Muscle layer of colon (tissue), 2 donors: ENCODE measurements at regions not wholly inside any gene's neighbourhood (a gene's known extent, or its start where the extent isn't known, plus 50 kb on each side); places are given as distances from the start of the nearest gene placed in this dataset.

Source experiments
- H3K27ac ChIP-seq: one replicate; pipeline ENCODE4 v1.7.0; 2013; ENCODE audit warnings: low read depth, mild to moderate bottlenecking, low read length, moderate library complexity
- H3K27me3 ChIP-seq, 2 donors: one replicate each; pipeline ENCODE4 v1.7.0; 2013; ENCODE audit warnings: low read length in 2 of 2, mild to moderate bottlenecking in 2 of 2; ENCODE audit not compliant: insufficient read depth in 2 of 2, control insufficient read depth in 1 of 2
- H3K36me3 ChIP-seq: one replicate; pipeline ENCODE4 v1.7.0; 2013; ENCODE audit warnings: mild to moderate bottlenecking, low read length; ENCODE audit not compliant: insufficient read depth
- H3K4me1 ChIP-seq: one replicate; pipeline ENCODE4 v1.7.0; 2013; ENCODE audit warnings: mild to moderate bottlenecking, low read length; ENCODE audit not compliant: insufficient read depth
- H3K4me3 ChIP-seq, 2 donors: one replicate each; pipeline ENCODE4 v1.7.0; 2013; ENCODE audit warnings: low read length in 2 of 2, low read depth in 1 of 2, mild to moderate bottlenecking in 1 of 2, moderate library complexity in 1 of 2
- H3K9ac ChIP-seq: one replicate; pipeline ENCODE4 v1.7.0; 2013; ENCODE audit warnings: low read length
- H3K9me3 ChIP-seq: one replicate; pipeline ENCODE4 v1.7.0; 2013; ENCODE audit warnings: mild to moderate bottlenecking, low read length
- donor health status: abdominal sarcoma.
- donor health status: Adenocarcinoma of cecum.

DNA sequence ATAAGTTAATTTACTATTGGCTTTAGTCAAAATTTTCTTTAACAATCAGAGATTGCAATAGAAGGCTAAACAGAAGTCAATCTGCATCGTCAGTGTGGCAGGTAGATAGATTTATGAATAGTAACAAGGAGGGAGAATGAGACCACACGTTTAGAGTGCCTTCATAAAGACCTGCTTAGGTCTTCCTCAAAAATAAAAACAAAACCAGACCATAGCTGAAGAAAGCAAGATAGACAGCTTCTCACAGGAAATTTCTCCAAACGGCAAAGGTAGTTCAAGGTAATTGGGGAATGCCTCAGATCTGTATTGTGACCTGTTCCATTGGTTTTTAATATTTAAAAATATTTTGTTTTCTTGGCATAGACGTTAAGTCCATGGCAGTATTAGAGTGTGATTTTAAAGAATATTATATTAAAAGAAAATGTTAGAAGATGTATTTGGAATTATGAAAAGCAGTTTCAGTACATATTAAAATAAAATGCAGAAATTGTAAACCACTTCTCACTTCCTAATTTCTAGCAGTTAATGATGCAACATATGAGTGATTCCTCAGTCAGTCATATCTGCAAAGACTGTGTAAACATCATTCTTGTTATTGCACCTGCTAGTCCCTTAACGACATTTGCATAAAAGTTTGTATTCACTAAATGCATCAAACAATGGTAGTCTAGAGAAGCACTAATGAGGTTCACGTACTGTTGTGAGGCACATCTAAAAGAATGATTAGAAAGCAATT is 278.0 kb downstream of the HLX start:
- Histone ChIP-seq H3K36me3 (no peaks in the 10 kb centered on the region), H3K9me3 (no peaks in the 10 kb centered on the region), H3K27ac (no peak overlapping the region), H3K27me3 (no peaks in the 10 kb centered on the region), H3K4me1 (peaks cover 11% of the 10 kb centered on the region), H3K4me3 (no peak overlapping the region), H3K9ac (no peak overlapping the region)

- H3K4me1 ChIP-seq, result peaks cover 14% of the 10 kb centered on the region
- no peaks in the 10 kb centered on the region for H3K27me3 ChIP-seq
- no peaks in the 10 kb centered on the region for H3K36me3 ChIP-seq
- no peaks in the 10 kb centered on the region for H3K9me3 ChIP-seq
- no peak overlapping the region for H3K9ac ChIP-seq
- H3K27ac ChIP-seq, result no peak overlapping the region
- H3K4me3 ChIP-seq, result no peak overlapping the region
These were observed 280.4 kb downstream of the HLX start for GRCh38 chr1:221159608-221160007.

GRCh38 chr1:221161571-221162041 is 282.4 kb downstream of the HLX start:
- Histone ChIP-seq H3K27ac (no peak overlapping the region), H3K4me1 (peaks cover 17% of the 10 kb centered on the region), H3K4me3 (no peak overlapping the region), H3K36me3 (no peaks in the 10 kb centered on the region), H3K9me3 (no peaks in the 10 kb centered on the region), H3K9ac (no peak overlapping the region), H3K27me3 (no peaks in the 10 kb centered on the region)

GRCh38 chr1:221162352-221162751 is 283.1 kb downstream of the HLX start:
- no peak overlapping the region for H3K4me3 ChIP-seq
- H3K9me3 ChIP-seq, result no peaks in the 10 kb centered on the region
- no peak overlapping the region for H3K9ac ChIP-seq
- no peaks in the 10 kb centered on the region for H3K27me3 ChIP-seq
- peaks cover 17% of the 10 kb centered on the region for H3K4me1 ChIP-seq
- H3K36me3 ChIP-seq, result no peaks in the 10 kb centered on the region
- no peak overlapping the region for H3K27ac ChIP-seq

GRCh38 chr1:221162939-221163338 is 283.7 kb downstream of the HLX start:
- Histone ChIP-seq H3K36me3 (no peaks in the 10 kb centered on the region), H3K27me3 (no peaks in the 10 kb centered on the region), H3K9ac (no peak overlapping the region), H3K9me3 (no peaks in the 10 kb centered on the region), H3K4me1 (peaks cover 17% of the 10 kb centered on the region), H3K27ac (no peak overlapping the region), H3K4me3 (no peak overlapping the region)

GRCh38 chr1:221164029-221164428 is 284.8 kb downstream of the HLX start:
- H3K9me3 ChIP-seq, result no peaks in the 10 kb centered on the region
- H3K27me3 ChIP-seq, result no peaks in the 10 kb centered on the region
- no peak overlapping the region for H3K27ac ChIP-seq
- H3K9ac ChIP-seq, result no peak overlapping the region
- H3K36me3 ChIP-seq, result no peaks in the 10 kb centered on the region
- H3K4me3 ChIP-seq, result no peak overlapping the region
- H3K4me1 ChIP-seq, result peaks cover 17% of the 10 kb centered on the region

DNA sequence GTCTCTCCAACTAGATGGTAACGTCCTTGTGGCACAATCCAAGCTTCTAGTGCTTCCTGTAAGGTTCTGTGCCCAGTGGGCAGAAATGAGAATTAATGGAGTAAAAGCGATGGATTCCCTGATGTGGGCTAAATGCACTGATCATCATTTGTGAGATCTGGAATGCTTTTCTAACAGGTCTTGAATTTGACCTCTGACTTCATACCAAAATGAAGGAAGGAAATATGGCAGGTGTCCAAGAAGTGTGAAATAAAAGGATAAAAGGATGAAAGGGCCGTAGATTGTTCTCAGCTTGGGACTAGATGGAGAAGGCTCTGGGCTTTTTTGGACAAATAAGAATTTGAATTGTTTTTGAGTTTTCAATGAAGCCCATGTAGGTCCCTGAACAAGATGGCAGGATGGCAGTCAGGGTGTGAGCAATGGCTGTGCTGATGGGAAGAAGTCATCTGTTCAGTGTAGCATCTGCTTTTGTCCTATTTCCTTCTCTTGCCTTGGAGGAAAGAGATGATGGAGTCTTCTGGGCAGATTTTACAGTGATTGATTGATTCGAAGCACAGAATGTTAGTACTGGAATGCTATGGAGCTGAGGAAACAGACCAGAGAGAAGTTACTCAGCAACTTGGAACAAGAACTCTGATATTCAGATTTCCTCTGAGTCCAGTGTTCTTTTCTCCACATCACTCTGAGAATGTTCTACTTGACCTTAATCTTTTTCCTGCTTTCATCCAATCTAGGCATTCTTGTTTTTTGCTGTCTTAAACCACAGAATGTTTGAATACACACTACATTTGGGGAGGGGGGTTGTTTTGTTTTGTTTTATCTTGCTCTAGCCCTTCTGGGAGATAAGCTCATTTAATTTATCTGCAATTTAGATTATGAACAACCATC is 286.0 kb downstream of the HLX start:
- H3K27ac ChIP-seq, result no peak overlapping the region
- no peaks in the 10 kb centered on the region for H3K36me3 ChIP-seq
- H3K4me3 ChIP-seq, result no peak overlapping the region
- no peaks in the 10 kb centered on the region for H3K27me3 ChIP-seq
- no peak overlapping the region for H3K9ac ChIP-seq
- H3K9me3 ChIP-seq, result no peaks in the 10 kb centered on the region
- peaks cover 17% of the 10 kb centered on the region for H3K4me1 ChIP-seq

DNA sequence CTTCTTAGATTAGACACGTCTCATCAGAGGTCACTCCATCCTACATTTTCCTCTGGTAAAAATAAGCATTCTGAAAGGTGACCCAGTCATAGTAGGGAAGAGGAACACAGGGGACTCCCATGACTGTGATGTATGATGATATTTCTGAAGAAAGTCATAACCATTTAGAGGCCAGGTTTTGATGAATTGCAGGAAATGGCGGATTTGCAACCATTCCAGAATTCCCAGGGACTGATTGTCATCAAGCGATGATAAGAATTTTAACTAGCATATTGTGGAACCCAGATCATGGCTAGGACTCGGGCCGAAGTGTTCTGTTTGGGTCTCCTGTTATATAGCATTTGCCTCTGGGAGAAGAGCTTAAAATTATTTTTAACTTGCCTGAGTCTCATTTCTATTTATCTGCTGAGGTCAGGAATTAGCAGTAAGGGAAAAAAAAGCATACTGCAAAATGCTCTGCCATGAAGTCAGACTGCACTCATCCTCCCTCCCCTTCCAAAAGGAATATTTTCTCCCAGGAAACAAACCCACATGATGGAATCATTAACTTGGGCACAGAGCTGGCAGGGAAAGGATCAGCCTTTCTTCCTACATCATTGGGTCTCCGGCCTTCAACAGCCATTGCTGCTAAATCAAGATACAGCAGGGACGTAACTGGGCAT is 286.7 kb downstream of the HLX start:
- peaks cover 16% of the 10 kb centered on the region for H3K4me1 ChIP-seq

GRCh38 chr1:221166559-221167318 is 287.5 kb downstream of the HLX start:
- Histone ChIP-seq H3K9me3 (no peaks in the 10 kb centered on the region), H3K4me3 (no peak overlapping the region), H3K9ac (no peak overlapping the region), H3K27me3 (no peaks in the 10 kb centered on the region), H3K4me1 (peaks cover 9% of the 10 kb centered on the region), H3K36me3 (no peaks in the 10 kb centered on the region), H3K27ac (no peak overlapping the region)

More for the DNA sequence above, 286.7 kb downstream of the HLX start:
- no peak overlapping the region for H3K4me3 ChIP-seq
- no peaks in the 10 kb centered on the region for H3K27me3 ChIP-seq
- H3K36me3 ChIP-seq, result no peaks in the 10 kb centered on the region
- no peak overlapping the region for H3K9ac ChIP-seq
- H3K27ac ChIP-seq, result no peak overlapping the region
- no peaks in the 10 kb centered on the region for H3K9me3 ChIP-seq

GRCh38 chr1:221169447-221169889 is 290.2 kb downstream of the HLX start:
- no peaks in the 10 kb centered on the region for H3K9me3 ChIP-seq
- peaks cover 3% of the 10 kb centered on the region for H3K4me1 ChIP-seq
- no peaks in the 10 kb centered on the region for H3K36me3 ChIP-seq
- H3K9ac ChIP-seq, result no peak overlapping the region
- H3K27ac ChIP-seq, result no peak overlapping the region
- no peak overlapping the region for H3K4me3 ChIP-seq
- H3K27me3 ChIP-seq, result no peaks in the 10 kb centered on the region

DNA sequence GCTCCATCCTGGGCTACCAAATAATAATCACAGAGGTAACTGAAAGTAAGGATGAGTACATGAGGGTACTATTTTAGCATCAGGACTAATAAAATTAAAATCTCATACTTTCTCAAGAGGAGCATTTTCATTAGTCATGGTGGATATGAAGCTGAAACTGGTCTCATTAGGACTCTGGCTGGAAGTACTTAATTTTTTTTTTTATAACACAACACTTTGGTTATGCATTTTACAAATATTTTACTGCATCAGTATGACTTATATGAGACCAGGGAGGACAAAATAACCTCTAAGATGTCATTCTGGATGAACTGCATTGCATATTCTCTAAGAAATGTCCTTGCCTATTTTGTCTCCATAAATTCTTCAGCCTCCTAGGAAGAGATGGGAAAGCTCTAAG is 290.9 kb downstream of the HLX start:
- Histone ChIP-seq H3K27me3 (no peaks in the 10 kb centered on the region), H3K36me3 (no peaks in the 10 kb centered on the region), H3K4me3 (no peak overlapping the region), H3K4me1 (peaks cover 3% of the 10 kb centered on the region), H3K9ac (no peak overlapping the region), H3K27ac (no peak overlapping the region), H3K9me3 (no peaks in the 10 kb centered on the region)
